Hepatocyte (in vitro differentiated cells): ENCODE measurements at regions not wholly inside any gene's neighbourhood (a gene's known extent, or its start where the extent isn't known, plus 50 kb on each side); places are given as distances from the start of the nearest gene placed in this dataset.
A peak's percentile ranks its signal among the peaks of the same experiment; 100 is the strongest.

Experiments used
- DNase-seq: peaks from one replicate; pipeline ENCODE4 v3.0.0-alpha.2; 2016; ENCODE audit warnings: low spot score
- H2AFZ ChIP-seq: fragments of 200-600 bp; sonication (generic); 2 replicates; pipeline ENCODE4 v1.6.0; 2016; ENCODE audit warnings: antibody characterized with exemption, mild to moderate bottlenecking
- H3K27ac ChIP-seq: fragments of 200-600 bp; sonication (generic); 2 replicates; pipeline ENCODE4 v1.5.1; 2016; ENCODE audit warnings: mild to moderate bottlenecking
- H3K27me3 ChIP-seq: fragments of 200-600 bp; sonication (generic); 2 replicates; pipeline ENCODE4 v1.6.1; 2016
- H3K36me3 ChIP-seq: fragments of 200-600 bp; sonication (generic); replicated peaks from 2 replicates; pipeline ENCODE4 v1.5.1; 2016; ENCODE audit warnings: low read depth; ENCODE audit not compliant: insufficient read depth
- H3K4me1 ChIP-seq: fragments of 200-600 bp; sonication (generic); 2 replicates; pipeline ENCODE4 v1.5.1; 2016; ENCODE audit warnings: mild to moderate bottlenecking, moderate library complexity; ENCODE audit not compliant: insufficient read depth
- H3K4me2 ChIP-seq: fragments of 200-600 bp; sonication (generic); 2 replicates; pipeline ENCODE4 v1.6.0; 2016
- H3K4me3 ChIP-seq: fragments of 200-600 bp; sonication (generic); 2 replicates; pipeline ENCODE4 v1.5.1; 2016; ENCODE audit warnings: mild to moderate bottlenecking
- H3K79me2 ChIP-seq: fragments of 200-600 bp; sonication (generic); 2 replicates; pipeline ENCODE4 v1.6.0; 2017; ENCODE audit warnings: mild to moderate bottlenecking
- H3K9me2 ChIP-seq: fragments of 200-600 bp; sonication (generic); replicated peaks from 2 replicates; pipeline ENCODE4 v1.6.0; 2017; ENCODE audit warnings: mild to moderate bottlenecking; ENCODE audit not compliant: insufficient read depth
- H3K9me3 ChIP-seq: fragments of 200-600 bp; sonication (generic); 2 replicates; pipeline ENCODE4 v1.5.1; 2016; ENCODE audit warnings: low read depth, mild to moderate bottlenecking
- H4K20me1 ChIP-seq: fragments of 200-600 bp; sonication (generic); 2 replicates; pipeline ENCODE4 v1.6.0; 2016; ENCODE audit warnings: mild to moderate bottlenecking; ENCODE audit not compliant: insufficient read depth, poor library complexity, severe bottlenecking
- EZH2 ChIP-seq: fragments of 200-600 bp; sonication (generic); IDR thresholded peaks from 2 replicates; pipeline ENCODE4 v1.6.1; 2016; ENCODE audit warnings: antibody characterized with exemption, mild to moderate bottlenecking, borderline replicate concordance
- EZH2phosphoT487 ChIP-seq: fragments of 200-600 bp; sonication (generic); IDR thresholded peaks from one replicate; pipeline ENCODE4 v1.6.1; 2018; ENCODE audit warnings: antibody characterized with exemption, mild to moderate bottlenecking, low read depth, moderate library complexity; ENCODE audit not compliant: unreplicated experiment, severe bottlenecking
- WGBS: methylation state at CpG from one replicate; pipeline ENCODE4 v1.1.6; 2016; ENCODE audit warnings: low lambda C conversion rate; ENCODE audit errors: missing lambda C conversion rate; 5-methylcytosine and 5-hydroxymethylcytosine counted together
- TF ChIP-seq, protein P1 (sequence below): fragments of 200-600 bp; sonication (generic); IDR thresholded peaks from 2 replicates; pipeline ENCODE4 v1.5.1; 2016; ENCODE audit warnings: antibody characterized with exemption, mild to moderate bottlenecking; ENCODE audit not compliant: poor library complexity

DNA sequence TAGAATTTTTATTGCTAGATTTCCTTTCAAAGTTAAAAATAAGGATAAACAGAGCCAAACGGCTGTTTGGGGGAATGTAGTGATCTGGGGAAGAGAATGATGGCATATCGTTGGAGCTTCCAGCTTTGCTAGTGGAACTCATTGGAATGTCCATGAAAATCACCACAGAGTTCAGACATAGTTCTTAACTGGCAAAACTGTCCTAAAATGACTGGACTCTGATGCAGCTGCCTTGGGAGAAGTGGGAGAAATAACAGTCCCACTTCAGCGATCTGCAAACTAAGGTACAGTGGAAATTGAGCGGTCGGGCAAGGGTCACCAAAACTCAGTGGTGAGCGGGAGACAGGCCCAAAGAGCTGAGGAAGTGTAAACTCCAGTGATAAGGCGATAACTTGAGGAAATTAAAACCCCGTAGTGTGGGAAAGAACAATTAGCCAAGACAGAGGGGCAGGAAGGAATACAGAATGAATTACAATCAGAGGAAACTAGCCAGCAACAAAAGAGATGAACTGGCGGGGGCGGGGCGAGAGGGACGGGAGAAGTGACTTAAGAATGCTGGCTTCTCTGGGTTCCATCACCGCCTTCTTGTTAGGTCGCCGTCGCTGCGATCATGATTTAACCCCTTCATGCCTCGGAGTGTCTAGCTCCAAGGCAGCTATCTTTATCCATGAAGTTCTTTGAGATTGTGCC, 89.8 kb upstream of the ARHGAP29 start:
- no peaks in the 10 kb centered on the region for H3K36me3 ChIP-seq
- peak overlapping the region; percentile 56 for H3K4me2 ChIP-seq
- H3K27ac ChIP-seq: peak overlapping the region; percentile 2
- 11% methylated on average over 18 of the region's 18 CpGs for WGBS
- no peaks in the 10 kb centered on the region for H3K79me2 ChIP-seq
- H3K9me3 ChIP-seq: no peaks in the 10 kb centered on the region
- no peaks in the 10 kb centered on the region for H3K9me2 ChIP-seq
- no peak overlapping the region for H2AFZ ChIP-seq
- TF ChIP-seq, protein P1, sequence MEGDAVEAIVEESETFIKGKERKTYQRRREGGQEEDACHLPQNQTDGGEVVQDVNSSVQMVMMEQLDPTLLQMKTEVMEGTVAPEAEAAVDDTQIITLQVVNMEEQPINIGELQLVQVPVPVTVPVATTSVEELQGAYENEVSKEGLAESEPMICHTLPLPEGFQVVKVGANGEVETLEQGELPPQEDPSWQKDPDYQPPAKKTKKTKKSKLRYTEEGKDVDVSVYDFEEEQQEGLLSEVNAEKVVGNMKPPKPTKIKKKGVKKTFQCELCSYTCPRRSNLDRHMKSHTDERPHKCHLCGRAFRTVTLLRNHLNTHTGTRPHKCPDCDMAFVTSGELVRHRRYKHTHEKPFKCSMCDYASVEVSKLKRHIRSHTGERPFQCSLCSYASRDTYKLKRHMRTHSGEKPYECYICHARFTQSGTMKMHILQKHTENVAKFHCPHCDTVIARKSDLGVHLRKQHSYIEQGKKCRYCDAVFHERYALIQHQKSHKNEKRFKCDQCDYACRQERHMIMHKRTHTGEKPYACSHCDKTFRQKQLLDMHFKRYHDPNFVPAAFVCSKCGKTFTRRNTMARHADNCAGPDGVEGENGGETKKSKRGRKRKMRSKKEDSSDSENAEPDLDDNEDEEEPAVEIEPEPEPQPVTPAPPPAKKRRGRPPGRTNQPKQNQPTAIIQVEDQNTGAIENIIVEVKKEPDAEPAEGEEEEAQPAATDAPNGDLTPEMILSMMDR: no peak
- TF ChIP-seq EZH2: no peak
- TF ChIP-seq EZH2phosphoT487: no peak
- no peak overlapping the region for H3K4me3 ChIP-seq
- H3K27me3 ChIP-seq: no peaks in the 10 kb centered on the region
- no peaks in the 10 kb centered on the region for H4K20me1 ChIP-seq
- peak; percentile 28 for DNase-seq
- H3K4me1 ChIP-seq: peaks cover 25% of the 10 kb centered on the region

DNA sequence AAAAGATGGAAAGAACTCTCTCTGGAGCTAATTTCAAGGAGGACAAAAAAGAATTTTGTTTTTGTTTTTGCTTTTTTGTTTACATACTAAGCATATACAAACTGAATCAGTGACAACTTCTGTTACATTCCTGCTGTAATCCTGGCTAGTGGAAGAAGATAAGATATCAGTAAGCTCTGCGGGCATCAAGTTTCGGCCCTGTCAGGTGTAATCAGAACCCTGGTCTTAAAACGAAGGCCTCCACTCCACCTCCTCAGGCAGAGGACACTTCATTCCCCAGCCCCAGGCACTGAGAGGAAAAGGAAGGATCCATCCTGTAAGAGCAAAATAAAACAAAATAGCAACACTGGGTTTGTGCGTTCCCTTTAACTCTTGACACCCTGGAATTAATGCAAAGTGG, 88.9 kb upstream of the ARHGAP29 start:
- Histone ChIP-seq H3K4me1 (peaks cover 25% of the 10 kb centered on the region), H3K79me2 (no peaks in the 10 kb centered on the region), H2AFZ (no peak overlapping the region), H3K4me2 (no peak overlapping the region), H3K27me3 (no peaks in the 10 kb centered on the region), H3K27ac (peak overlapping the region; percentile 2), H3K9me2 (no peaks in the 10 kb centered on the region), H4K20me1 (no peaks in the 10 kb centered on the region), H3K4me3 (no peak overlapping the region), H3K9me3 (no peaks in the 10 kb centered on the region), H3K36me3 (no peaks in the 10 kb centered on the region)
- no peak for TF ChIP-seq EZH2
- TF ChIP-seq, protein P1: no peak
- no peak for DNase-seq
- 15% methylated on average over 4 of the region's 4 CpGs for WGBS

DNA sequence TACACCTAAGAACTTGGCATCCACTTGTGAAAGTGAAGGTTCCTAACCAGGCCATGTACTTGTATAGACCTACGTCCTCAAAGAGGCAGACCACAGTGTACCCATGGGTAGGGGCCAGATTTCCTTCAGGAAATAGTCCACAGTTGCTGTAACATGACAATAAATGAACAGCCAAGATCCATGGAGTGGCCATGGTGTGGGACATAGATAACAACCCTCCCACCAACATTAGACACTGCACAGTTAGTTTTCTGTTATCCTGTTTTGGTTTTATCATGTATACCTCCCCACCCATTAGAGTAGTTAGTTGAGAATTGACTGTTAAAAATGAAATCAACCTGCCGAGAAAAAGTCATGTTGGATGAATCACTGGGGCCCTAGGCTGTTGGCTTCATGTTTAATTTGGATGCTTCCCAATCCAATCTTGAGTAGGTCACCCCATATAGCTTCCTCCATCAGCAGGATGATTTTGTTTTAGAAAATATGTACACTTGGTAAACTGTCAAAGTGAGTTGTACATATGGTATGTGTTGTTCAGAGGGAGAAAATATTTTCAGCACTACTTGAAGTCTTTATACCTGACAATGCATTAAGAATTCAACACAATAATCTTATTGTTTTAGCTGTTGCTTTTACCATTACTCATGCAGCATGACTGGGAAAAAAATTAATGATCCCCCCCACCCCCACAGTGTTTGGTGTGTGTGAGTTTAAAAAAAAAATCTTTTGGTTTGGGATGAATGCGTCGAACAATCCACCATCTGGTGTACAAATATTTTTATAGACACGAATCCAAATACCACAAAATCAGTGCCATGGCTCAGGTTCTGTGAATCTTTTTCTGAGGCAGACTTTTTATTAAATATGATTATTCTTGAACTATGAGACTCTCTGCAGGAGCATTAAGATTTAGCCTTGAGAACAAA, 88.3 kb upstream of the ARHGAP29 start:
- no peak for DNase-seq
- no peak for TF ChIP-seq EZH2phosphoT487
- no peak for TF ChIP-seq EZH2
- TF ChIP-seq, protein P1: no peak
- Histone ChIP-seq H2AFZ (no peak overlapping the region), H3K4me1 (peaks cover 25% of the 10 kb centered on the region), H3K9me3 (no peaks in the 10 kb centered on the region), H3K27me3 (no peaks in the 10 kb centered on the region), H3K4me3 (no peak overlapping the region), H3K36me3 (no peaks in the 10 kb centered on the region), H3K9me2 (no peaks in the 10 kb centered on the region), H3K4me2 (no peak overlapping the region), H4K20me1 (no peaks in the 10 kb centered on the region), H3K79me2 (no peaks in the 10 kb centered on the region), H3K27ac (peak overlapping the region; percentile 51)
- WGBS: 47% methylated on average over 5 of the region's 5 CpGs
